ENCODE measurements at regions not wholly inside any gene's neighbourhood (a gene's known extent, or its start where the extent isn't known, plus 50 kb on each side); places are given as distances from the start of the nearest gene placed in this dataset.

DNA sequence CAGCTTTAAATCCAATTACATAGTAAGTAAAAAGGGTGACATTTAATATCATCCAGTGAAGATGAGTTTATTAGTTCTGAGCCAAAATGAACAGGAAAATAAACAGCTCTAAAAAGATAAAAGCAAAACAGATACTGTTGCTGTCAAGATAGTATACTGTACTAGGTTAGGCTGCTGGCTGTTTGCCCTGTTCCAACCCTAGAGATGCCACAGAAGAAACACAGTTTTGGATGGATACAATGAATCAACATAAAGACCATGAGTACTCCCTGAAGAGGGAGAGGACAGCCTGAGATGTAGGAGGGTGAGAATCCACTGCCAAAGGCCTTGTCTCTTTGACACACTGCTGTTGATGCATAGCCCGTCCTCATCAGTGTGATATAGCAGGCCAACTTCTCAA lies 1302.7 kb downstream of the EFNA5 start:
- no peak overlapping the region for H2BK5ac ChIP-seq (ENCODE audit: insufficient read length, low read length)
- no peak overlapping the region for H3K56ac ChIP-seq (ENCODE audit: insufficient read length, low read depth, low read length)
- H3K9ac ChIP-seq (ENCODE audit: extremely low read depth, insufficient read length, low read length): no peak overlapping the region
- no peak overlapping the region for H3K4me3 Mint-ChIP-seq
- no peaks in the 10 kb centered on the region for H3K79me1 ChIP-seq (ENCODE audit: insufficient read depth, low read depth, low read length, poor library complexity, severe bottlenecking)
- no CpG with 5 or more reads among the region's 1 CpG for WGBS (ENCODE audit: extremely low coverage, insufficient read length, low lambda C conversion rate)
- H3K23me2 ChIP-seq (ENCODE audit: insufficient read length, low read depth, low read length, poor library complexity, severe bottlenecking): no peaks in the 10 kb centered on the region
- H3K27ac ChIP-seq (ENCODE audit: insufficient read length, low read depth, low read length): no peak overlapping the region
- no peak overlapping the region for H3K18ac ChIP-seq (ENCODE audit: insufficient read length, low read depth, low read length)
- H3K27me3 Mint-ChIP-seq (ENCODE audit: low read depth): no peaks in the 10 kb centered on the region
- H3K4me1 ChIP-seq (ENCODE audit: insufficient read depth, low read length): no peaks in the 10 kb centered on the region
- no peak overlapping the region for H3T11ph ChIP-seq (ENCODE audit: low read length)
- H3K9me3 Mint-ChIP-seq: peaks cover 11 to 14% of the 10 kb centered on the region in 2 experiments
- H4K20me1 ChIP-seq (ENCODE audit: control insufficient read depth, insufficient read depth, insufficient read length): no peaks in the 10 kb centered on the region
- no peak overlapping the region for H2BK12ac ChIP-seq (ENCODE audit: insufficient read length, low read depth, low read length)
- H3K9me3 ChIP-seq (ENCODE audit: control insufficient read depth, low read depth, low read length): no peaks in the 10 kb centered on the region
- no peak for TF ChIP-seq CTCF (conservative IDR thresholded peaks at IDR 0.05)
- no peak overlapping the region for H4K8ac ChIP-seq (replicated peaks; ENCODE audit: insufficient read length, low read depth, low read length)
- no peak overlapping the region for H2BK20ac ChIP-seq (ENCODE audit: low read depth, low read length, poor library complexity, severe bottlenecking)
- no peak overlapping the region for H4K5ac ChIP-seq (ENCODE audit: insufficient read length, low read depth, low read length)
- no peaks in the 10 kb centered on the region for H3K4me1 Mint-ChIP-seq
- no peak overlapping the region for H4K91ac ChIP-seq (ENCODE audit: insufficient read length, low read depth, low read length)
- peaks cover 5 to 9% (median 8%) of the 10 kb centered on the region in 3 experiments for H3K36me3 Mint-ChIP-seq (ENCODE audit: insufficient read depth in 1 of 3, low read depth in 3 of 3)
- H2AFZ ChIP-seq (ENCODE audit: low read length): no peak overlapping the region
- no peak overlapping the region for H2AK5ac ChIP-seq (ENCODE audit: insufficient read length, low read length)
- H3K23ac ChIP-seq (ENCODE audit: insufficient read length, low read depth, low read length): no peak overlapping the region
- DNase-seq: no peak
- H2BK120ac ChIP-seq (ENCODE audit: low read depth, low read length, poor library complexity, severe bottlenecking): no peak overlapping the region
- H3K79me2 ChIP-seq (ENCODE audit: insufficient read depth, low read length): no peaks in the 10 kb centered on the region
- no peak overlapping the region for H3K27ac Mint-ChIP-seq
- no peak overlapping the region for H2BK15ac ChIP-seq (ENCODE audit: low read depth, low read length)
- H3K27me3 ChIP-seq (ENCODE audit: insufficient read depth, low read length): no peaks in the 10 kb centered on the region
- no peak overlapping the region for H3K4me2 ChIP-seq (ENCODE audit: insufficient read depth, insufficient read length, low read length)
- no peak overlapping the region for H3K4ac ChIP-seq (ENCODE audit: low read depth, low read length)
- H3K14ac ChIP-seq (ENCODE audit: insufficient read depth, low read length): no peak overlapping the region
